HL-60 (cell line): ENCODE measurements at regions not wholly inside any gene's neighbourhood (a gene's known extent, or its start where the extent isn't known, plus 50 kb on each side); places are given as distances from the start of the nearest gene placed in this dataset.
A peak's percentile ranks its signal among the peaks of the same experiment; 100 is the strongest.
"Not testable (repeated sequence)": the region's sequence is repeated elsewhere in the genome, so short reads cannot be mapped to it uniquely, and the experiment has no call there.

Experiments
- DNase-seq, 2 experiments: peaks; one replicate each; pipeline ENCODE4 v3.0.0-alpha.2; 2010 to 2020; ENCODE audit warnings: low read depth in 1 of 2, low spot score in 1 of 2
- H3K27ac ChIP-seq: fragments of 250-450 bp; sonication (Bioruptor Pico); replicated peaks from 2 replicates; pipeline ENCODE4 v1.5.1; 2020; ENCODE audit warnings: mild to moderate bottlenecking, moderate library complexity
- H3K27me3 ChIP-seq: fragments of 250-450 bp; sonication (Bioruptor Pico); 2 replicates; pipeline ENCODE4 v1.5.1; 2021; ENCODE audit warnings: mild to moderate bottlenecking, moderate library complexity; ENCODE audit not compliant: insufficient read depth, poor library complexity, severe bottlenecking
- H3K4me3 ChIP-seq: replicated peaks from 2 replicates; pipeline ENCODE4 v1.5.1; 2011; ENCODE audit warnings: mild to moderate bottlenecking, control low read depth, low read length; ENCODE audit not compliant: insufficient read depth
- GABPA ChIP-seq: IDR thresholded peaks from 2 replicates; pipeline ENCODE4 v1.6.1; 2012; ENCODE audit warnings: low read depth
- POLR2AphosphoS5 ChIP-seq: IDR thresholded peaks from 2 replicates; pipeline ENCODE4 v1.6.1; 2012; ENCODE audit warnings: low read depth
- SPI1 ChIP-seq: IDR thresholded peaks from 2 replicates; pipeline ENCODE4 v1.6.1; 2012; ENCODE audit warnings: low read depth, mild to moderate bottlenecking, borderline replicate concordance
- TF ChIP-seq, protein P1 (sequence below): IDR thresholded peaks from 2 replicates; pipeline ENCODE4 v1.6.1; 2012; ENCODE audit warnings: low read depth; ENCODE audit not compliant: insufficient replicate concordance
- TF ChIP-seq, protein P2 (sequence below): IDR thresholded peaks from one replicate; pipeline ENCODE4 v1.5.1; 2011; ENCODE audit warnings: low read length, control low read depth, inconsistent platforms; ENCODE audit not compliant: insufficient read depth

DNA sequence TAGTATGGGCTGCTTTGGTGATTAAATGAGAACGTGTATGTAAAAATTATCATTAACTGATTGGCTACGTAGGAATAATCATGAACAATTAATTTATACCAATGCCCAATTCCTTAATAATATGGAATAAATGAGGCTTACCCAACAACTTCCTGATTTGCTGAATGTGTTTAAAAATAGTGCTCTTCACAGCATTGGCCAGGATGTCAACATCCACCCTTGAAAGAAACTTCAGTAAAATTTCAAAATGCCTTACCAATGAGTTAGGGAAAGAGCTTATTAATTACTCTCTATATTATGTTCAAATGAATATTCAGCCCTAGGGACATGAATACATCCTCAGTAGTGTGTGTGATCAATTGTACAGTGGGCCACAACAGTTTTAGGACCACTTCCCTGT, 401.4 kb downstream of the PSAT1 start:
- TF ChIP-seq SPI1 (peak; percentile 5; the same call in 1 of the 2 replicates), POLR2AphosphoS5 (no peak)
- Histone ChIP-seq H3K27ac (no peak overlapping the region), H3K4me3 (no peak overlapping the region), H3K27me3 (no peaks in the 10 kb centered on the region)
- peak in 1 of 2 experiments; percentile 4 for DNase-seq

DNA sequence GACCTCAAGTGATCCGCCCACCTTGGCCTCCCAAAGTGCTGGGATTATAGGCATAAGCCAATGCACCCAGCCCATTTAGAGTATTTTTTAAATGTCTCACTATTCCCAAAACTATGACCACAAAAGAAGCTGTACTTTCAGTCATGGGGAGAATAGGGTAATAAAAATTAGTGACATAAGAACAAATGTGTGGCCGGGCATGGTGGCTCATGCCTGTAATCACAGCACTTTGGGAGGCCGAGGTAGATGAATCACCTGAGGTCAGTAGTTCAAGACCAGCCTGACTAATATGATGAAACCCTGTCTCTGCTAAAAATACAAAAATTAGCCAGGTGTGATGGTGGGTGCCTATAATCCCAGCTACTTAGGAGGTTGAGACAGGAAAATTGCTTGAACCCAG, 402.3 kb downstream of the PSAT1 start:
- not testable (repeated sequence) for H3K4me3 ChIP-seq, H3K27me3 ChIP-seq

DNA sequence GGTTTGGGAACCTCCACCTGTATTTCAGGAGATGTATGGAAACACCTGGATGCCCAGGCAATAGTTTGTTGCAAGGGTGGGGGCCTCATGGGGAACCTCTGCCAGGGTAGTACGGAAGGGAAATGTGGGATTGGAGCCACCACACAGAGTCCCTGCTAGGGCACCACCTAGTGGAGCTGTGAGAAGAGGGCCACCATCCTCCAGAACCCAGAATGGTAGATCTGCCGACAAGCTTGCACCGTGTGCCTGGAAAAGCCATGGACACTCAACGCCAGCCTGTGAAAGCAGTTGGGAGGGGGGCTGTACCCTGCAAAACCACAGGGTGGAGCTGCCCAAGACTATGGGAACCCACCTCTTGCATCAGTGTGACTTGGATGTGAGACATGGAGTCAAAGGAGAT, 407.2 kb downstream of the PSAT1 start:
- H3K27me3 ChIP-seq, H3K27ac ChIP-seq, H3K4me3 ChIP-seq: not testable (repeated sequence)
- DNase-seq: peak in 1 of 2 experiments; percentile 13

More for the DNA sequence above, 402.3 kb downstream of the PSAT1 start:
- not testable (repeated sequence) for H3K27ac ChIP-seq, DNase-seq

DNA sequence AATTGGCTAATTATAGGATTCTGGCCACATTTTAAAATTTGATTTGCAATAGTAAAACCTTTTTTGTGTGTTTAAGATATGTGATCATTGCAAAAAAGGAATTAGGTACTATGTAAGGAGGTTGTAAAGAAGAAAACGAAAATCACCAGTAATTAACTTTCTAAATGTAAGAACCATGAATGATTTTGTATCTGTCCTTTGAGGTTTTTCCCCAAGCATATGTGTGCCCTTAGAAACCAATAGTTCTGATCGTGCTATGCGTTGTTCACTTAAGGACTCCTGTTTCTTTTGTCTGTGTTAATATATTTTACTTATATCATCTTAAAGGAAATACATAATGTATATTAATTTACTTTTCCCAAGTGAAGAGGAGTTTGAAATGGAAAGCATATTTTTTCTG, 410.2 kb downstream of the PSAT1 start:
- DNase-seq: no peak
- TF ChIP-seq SPI1: no peak
- TF ChIP-seq POLR2AphosphoS5: no peak
- TF ChIP-seq, protein P1, sequence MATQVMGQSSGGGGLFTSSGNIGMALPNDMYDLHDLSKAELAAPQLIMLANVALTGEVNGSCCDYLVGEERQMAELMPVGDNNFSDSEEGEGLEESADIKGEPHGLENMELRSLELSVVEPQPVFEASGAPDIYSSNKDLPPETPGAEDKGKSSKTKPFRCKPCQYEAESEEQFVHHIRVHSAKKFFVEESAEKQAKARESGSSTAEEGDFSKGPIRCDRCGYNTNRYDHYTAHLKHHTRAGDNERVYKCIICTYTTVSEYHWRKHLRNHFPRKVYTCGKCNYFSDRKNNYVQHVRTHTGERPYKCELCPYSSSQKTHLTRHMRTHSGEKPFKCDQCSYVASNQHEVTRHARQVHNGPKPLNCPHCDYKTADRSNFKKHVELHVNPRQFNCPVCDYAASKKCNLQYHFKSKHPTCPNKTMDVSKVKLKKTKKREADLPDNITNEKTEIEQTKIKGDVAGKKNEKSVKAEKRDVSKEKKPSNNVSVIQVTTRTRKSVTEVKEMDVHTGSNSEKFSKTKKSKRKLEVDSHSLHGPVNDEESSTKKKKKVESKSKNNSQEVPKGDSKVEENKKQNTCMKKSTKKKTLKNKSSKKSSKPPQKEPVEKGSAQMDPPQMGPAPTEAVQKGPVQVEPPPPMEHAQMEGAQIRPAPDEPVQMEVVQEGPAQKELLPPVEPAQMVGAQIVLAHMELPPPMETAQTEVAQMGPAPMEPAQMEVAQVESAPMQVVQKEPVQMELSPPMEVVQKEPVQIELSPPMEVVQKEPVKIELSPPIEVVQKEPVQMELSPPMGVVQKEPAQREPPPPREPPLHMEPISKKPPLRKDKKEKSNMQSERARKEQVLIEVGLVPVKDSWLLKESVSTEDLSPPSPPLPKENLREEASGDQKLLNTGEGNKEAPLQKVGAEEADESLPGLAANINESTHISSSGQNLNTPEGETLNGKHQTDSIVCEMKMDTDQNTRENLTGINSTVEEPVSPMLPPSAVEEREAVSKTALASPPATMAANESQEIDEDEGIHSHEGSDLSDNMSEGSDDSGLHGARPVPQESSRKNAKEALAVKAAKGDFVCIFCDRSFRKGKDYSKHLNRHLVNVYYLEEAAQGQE: no peak
- TF ChIP-seq, protein P2, sequence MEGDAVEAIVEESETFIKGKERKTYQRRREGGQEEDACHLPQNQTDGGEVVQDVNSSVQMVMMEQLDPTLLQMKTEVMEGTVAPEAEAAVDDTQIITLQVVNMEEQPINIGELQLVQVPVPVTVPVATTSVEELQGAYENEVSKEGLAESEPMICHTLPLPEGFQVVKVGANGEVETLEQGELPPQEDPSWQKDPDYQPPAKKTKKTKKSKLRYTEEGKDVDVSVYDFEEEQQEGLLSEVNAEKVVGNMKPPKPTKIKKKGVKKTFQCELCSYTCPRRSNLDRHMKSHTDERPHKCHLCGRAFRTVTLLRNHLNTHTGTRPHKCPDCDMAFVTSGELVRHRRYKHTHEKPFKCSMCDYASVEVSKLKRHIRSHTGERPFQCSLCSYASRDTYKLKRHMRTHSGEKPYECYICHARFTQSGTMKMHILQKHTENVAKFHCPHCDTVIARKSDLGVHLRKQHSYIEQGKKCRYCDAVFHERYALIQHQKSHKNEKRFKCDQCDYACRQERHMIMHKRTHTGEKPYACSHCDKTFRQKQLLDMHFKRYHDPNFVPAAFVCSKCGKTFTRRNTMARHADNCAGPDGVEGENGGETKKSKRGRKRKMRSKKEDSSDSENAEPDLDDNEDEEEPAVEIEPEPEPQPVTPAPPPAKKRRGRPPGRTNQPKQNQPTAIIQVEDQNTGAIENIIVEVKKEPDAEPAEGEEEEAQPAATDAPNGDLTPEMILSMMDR: no peak
- no peak for TF ChIP-seq GABPA
- H3K4me3 ChIP-seq: no peak overlapping the region
- H3K27me3 ChIP-seq: no peaks in the 10 kb centered on the region
- no peak overlapping the region for H3K27ac ChIP-seq

DNA sequence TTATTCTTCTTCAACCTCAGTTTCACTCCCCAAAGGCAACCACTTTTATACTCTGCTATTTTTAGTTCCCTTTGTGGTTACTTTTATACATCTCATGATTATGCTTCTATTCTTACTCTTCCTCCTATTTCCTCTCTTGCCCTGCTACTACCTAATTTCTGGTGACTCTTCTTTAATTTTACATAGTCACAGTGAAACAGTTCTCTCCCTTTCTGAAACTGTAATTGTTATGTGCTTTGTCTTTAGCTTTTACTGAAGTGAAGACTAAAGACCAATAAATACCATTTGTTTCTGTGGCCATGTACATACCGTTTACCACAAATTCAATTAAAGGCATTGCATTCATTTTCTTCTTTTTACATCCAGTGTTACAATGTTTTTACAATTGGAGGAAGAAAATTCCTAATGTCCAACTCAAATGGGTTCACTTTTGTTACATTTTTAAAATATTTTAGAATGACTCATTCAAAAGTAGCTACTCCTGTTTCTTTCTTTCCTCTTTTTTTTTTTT, 410.6 kb downstream of the PSAT1 start:
- H3K27ac ChIP-seq: peak overlapping the region; percentile 34

More for the DNA sequence above, 410.6 kb downstream of the PSAT1 start:
- peak; percentile 44; the same call in 1 of the 2 replicates for TF ChIP-seq SPI1
- no peak for TF ChIP-seq POLR2AphosphoS5
- TF ChIP-seq, protein P2: no peak
- TF ChIP-seq, protein P1: no peak
- no peak for TF ChIP-seq GABPA
- DNase-seq: peak in 1 of 2 experiments; percentile 38
- H3K4me3 ChIP-seq: no peak overlapping the region
- no peaks in the 10 kb centered on the region for H3K27me3 ChIP-seq
